Umbilical cord (tissue), 1 donor: ENCODE measurements at regions not wholly inside any gene's neighbourhood (a gene's known extent, or its start where the extent isn't known, plus 50 kb on each side); places are given as distances from the start of the nearest gene placed in this dataset.
"Not testable (repeated sequence)": the region's sequence is repeated elsewhere in the genome, so short reads cannot be mapped to it uniquely, and the experiment has no call there.

ENCODE experiments used
- DNase-seq: peaks from one replicate; pipeline ENCODE4 v3.0.0-alpha.2; 2015; ENCODE audit warnings: low spot score

DNA sequence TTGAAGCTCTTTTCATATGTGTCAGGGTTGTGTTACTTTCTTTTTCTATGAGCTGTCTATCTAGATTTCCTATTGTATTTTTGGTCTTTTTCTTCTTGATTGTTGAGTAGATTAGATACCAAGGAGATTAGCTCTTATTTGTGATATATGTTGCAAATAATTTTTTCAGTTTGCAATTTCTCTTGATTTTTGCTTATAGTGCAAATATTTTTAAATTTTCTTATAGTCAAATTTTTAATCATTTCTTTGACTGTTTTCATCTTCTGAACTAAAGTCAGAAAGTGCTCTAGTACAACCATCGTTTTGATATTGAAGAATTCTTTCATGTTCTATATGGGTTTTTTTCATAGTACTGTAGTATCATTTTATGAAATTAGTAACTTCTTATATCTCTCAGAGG lies 193.7 kb downstream of the OSTF1 start:
- no peak for DNase-seq

GRCh38 chr9:75289332-75289731 lies 201.0 kb downstream of the OSTF1 start:
- DNase-seq, result no peak

DNA sequence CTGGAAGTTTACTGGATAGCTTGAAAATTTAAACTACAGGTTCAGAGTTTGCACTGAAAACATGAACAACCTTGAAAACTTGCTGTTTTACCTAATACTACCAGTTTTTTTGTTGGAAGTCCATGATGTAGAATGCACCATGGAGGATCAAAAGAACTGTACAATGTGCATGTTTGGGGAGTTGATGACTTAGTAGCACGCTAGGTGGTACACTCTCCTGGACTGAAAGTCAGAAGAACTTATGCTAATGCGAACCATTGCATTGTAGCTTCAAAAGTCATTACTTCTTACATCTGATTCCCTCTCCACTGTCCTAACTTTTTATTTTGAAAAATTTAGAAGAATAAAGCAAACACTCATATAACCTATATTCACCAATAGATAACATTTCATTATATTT lies 211.0 kb downstream of the OSTF1 start:
- DNase-seq, result no peak

- DNase-seq, result no peak
These were observed 245.3 kb downstream of the OSTF1 start for GRCh38 chr9:75333624-75334023.

DNA sequence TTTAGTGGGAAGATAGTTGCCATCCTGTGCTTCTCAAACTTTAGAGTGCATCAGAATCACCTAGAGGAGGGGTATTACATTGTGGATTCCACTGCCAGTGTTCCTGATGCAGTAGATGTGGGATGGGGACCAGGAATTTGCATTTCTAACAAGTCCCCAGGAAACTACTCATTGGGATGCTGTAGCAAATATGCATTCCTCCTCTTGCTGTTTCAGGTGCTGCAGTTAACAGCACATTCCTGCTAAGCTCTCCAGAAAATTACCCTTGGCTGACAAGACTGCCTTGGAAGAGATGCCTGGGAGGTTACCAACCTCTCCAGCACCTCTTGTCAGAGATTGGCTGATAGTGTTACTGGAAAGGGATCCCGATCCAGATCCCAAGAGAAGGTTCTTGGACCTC lies 270.5 kb downstream of the OSTF1 start:
- DNase-seq, result no peak

DNA sequence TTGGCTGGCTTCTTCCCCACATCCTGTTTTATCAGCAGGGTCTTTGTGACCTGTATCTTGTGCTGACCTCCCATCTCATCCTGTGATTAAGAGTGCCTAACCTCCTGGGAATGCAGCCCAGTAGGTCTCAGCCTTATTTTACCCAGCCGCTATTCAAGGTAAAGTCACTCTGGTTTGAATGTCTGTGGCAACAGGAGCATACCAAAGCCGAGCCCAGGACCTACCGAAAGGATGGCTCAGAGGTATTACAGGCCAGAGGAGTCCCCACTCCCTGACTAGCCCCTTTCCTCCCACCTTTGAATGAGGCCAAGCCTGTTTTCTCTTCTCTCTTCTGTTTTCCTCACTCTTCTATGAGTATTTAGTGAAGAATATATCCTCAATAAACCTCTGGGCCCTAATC lies 271.3 kb downstream of the OSTF1 start:
- no peak for DNase-seq

- no peak for DNase-seq
These were observed 271.9 kb downstream of the OSTF1 start for GRCh38 chr9:75360252-75360651.

DNA sequence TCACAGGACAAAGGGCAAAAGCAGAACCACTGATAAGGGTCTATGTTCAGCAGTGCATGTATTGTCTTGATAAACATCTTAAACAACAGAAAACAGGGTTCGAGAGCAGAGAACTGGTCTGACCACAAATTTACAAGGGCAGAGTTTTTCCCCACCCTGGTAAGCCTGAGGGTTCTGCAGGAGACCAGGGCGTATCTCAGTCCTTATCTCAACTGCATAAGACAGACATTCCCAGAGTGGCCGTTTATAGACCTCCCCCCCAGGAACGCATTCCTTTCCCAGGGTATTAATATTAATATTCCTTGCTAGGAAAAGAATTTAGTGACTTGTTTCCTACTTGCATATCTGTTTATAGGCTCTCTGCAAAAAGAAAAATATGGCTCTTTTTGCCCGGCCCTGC lies 274.1 kb downstream of the OSTF1 start:
- DNase-seq, result not testable (repeated sequence)

DNA sequence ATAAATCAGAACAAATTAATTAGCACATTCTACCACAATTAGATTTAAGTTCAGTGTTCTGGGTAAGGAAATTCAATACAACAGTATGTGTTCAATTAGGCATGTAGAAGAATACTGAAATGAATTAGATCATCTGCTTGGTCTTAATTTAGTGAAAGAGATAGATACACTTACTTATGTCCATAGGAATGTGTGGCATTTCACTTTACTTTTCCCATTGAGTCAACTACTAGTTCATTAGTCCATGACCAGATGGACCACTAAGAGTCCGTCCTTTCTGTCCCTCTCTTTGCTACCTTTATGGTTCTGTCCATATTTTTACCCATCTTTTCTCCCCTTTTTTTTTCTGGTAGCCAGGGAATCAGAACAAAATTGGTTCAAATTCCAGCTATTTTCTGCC lies 276.9 kb downstream of the OSTF1 start:
- no peak for DNase-seq

- no peak for DNase-seq
These were observed 281.7 kb downstream of the OSTF1 start for GRCh38 chr9:75369989-75370388.

DNA sequence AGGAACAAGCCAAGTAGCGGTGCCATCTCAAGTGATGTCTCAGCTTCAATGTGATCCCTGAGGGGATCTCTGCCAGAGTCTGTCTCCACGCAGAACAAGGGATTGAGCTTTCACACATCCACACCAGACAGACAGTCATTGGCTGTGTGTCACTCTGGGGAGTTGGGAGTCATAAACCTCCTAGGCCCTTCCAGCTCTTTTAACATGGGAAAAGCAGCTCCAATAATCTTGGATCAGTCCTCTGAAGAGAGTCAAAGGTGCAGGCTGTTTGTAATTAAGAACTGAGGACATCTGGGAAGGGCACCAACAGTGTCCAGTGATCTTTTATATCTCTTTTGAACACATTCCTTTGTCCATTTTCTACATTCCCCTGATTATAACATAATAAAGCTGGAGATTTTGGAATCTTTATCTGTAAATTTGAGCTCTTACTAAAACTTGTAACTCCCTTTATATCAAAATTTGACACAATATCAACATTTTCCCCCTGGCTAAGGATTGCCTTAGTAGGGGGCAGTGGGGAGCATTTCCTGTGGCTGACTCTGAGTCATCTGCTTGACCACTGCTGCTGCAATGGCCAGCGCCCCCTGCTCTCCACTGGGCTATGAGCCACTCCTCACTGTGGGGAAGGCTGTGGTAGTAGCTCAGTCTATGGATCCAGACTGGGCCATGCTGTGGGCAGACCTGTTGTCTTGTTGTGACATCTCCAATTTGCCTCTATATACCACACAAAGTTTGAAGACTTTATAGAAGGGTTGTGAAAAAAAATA lies 284.4 kb downstream of the OSTF1 start:
- no peak for DNase-seq

GRCh38 chr9:75376680-75377254 lies 288.5 kb downstream of the OSTF1 start:
- peak; percentile 17 for DNase-seq

GRCh38 chr9:75378036-75378435 lies 289.7 kb downstream of the OSTF1 start:
- DNase-seq, result peak; percentile 48

DNA sequence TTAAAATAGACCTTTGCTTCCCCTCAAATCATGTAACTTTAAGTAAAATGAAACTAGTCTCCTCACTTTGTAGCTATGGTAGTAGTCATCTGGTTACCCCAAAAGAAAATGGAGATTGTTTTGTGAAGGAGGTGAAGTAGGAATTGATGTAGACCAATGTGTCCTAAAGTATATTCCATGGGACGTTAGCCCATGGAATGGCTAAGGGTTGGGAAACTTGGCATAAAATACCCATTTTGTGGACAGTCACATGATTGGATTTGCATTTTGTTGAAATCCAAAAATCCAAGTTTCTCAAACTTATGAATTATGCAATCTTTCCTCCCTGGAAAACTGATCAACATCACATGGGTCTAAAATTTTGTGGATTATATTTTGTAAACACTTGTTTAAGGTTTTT lies 290.6 kb downstream of the OSTF1 start:
- DNase-seq, result no peak

DNA sequence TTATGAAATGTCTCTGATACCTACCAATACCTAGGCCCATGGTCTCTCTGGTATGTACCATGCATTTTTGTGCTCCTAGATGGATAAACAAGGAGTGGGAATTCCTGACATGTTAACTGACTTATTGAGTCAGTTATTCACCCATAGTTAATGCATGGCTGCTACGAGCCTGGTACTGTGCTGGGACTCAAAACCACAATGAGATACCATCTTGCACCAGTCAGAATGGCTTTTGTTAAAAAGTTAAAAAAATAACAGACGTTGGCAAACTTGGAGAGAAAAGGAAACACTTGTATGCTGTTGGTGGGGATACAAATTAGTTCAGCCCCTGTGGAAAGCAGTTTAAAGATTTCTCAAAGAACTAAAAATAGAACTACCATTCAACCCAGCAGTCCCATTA lies 293.8 kb downstream of the OSTF1 start:
- no peak for DNase-seq

- DNase-seq, result not testable (repeated sequence)
These were observed 295.2 kb downstream of the OSTF1 start for GRCh38 chr9:75383420-75384034.

GRCh38 chr9:75385236-75385635 lies 296.9 kb downstream of the OSTF1 start:
- no peak for DNase-seq

DNA sequence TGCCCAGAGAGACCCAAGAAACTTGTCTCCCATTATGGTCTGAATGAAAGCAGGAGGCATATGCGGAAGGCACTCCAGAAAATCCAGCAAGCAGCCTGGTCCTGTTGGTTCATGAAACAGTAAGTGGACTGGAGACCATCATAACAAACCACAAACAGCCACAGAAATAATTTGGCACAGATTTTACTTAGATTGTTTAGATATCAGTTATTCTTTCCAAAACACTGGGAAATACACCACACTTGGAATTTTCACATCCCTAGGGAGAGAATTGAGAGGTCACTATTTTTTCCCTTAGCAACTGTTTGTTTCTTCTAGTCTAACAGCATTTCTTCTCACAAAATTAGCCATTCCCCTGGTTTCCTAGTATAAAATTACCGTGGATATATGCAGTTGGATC lies 300.8 kb downstream of the OSTF1 start:
- DNase-seq, result no peak

DNA sequence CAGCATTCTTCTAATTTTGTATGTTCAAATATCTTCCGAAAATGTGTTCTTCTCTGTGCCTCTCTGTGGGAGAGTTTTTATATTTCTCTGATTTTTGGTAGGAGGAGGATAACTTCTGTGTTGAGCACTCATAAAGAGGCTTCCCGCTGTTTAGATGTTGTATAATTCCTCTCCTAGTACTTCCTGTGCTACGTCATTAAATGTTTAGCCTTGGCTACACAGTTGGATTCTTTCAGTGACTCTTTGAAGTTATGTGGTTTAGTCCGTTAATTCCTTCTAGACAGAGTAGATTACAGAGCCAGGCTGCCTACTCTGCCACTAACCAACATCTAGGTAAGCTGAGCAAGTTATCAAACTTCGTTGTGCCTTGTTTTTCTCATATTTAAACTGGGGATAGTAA lies 302.6 kb downstream of the OSTF1 start:
- no peak for DNase-seq

- DNase-seq, result no peak
These were observed 303.2 kb downstream of the OSTF1 start for GRCh38 chr9:75391497-75391896.

GRCh38 chr9:75395336-75395735 lies 307.0 kb downstream of the OSTF1 start:
- DNase-seq, result no peak

DNA sequence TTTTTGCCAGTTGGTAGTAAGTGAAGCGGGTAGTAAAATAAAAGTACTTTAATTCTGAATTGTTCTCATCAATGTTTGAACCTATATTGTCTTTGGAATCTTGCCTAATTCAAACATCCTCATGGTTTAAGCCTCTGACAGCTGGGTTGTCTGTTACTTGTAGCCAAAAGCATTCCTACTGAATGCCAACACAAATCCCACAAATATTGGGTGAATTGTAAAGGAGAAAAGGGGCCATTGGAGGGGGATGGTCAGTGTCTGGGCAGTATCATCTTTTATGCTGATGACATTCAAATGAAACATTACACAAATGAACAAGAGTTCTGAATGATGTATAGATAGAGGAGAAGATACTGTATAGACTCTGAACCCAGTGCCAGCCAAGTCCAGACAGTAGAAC lies 309.5 kb downstream of the OSTF1 start:
- no peak for DNase-seq

DNA sequence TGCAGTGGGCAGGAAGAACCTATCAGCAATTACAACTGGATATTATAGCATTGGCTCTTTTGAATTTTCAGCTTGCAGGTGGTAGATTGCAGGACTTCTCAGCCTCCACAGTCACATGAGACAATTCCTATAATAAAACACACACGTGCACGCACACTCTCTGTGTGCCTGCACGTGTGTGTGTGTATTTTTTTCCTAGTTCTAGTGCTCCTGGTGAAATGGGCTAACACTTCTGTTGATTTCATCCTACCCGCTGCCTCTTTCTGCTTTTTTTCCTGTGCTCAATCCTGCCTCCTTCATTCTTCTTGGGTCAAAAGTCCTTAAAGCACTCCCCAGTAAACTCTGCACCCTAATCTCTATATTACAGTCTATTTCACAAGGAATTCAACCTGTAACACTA lies 320.1 kb downstream of the OSTF1 start:
- no peak for DNase-seq
